GM12878 (cell line): ENCODE measurements at regions not wholly inside any gene's neighbourhood (a gene's known extent, or its start where the extent isn't known, plus 50 kb on each side); places are given as distances from the start of the nearest gene placed in this dataset.

Experiments
- ATAC-seq: fragments of 200-7000 bp; cut with Tn5 transposase; 3 replicates; pipeline ENCODE4 v1.9.1; 2020; ENCODE audit warnings: mild to moderate bottlenecking, moderate library complexity
- BruUV-seq: library from RNA; stranded (reverse); fragments of 400-500 nt; replicated peaks from 2 replicates; lab custom pipeline; 2021; lab: Mats Ljungman, UMichigan
- CTCF ChIA-PET: fragments of 300-600 bp; sonication (Branson Sonifier 250); formaldehyde crosslinking; extraction: SDS; loops from one replicate; lab custom pipeline; 2021; ENCODE audit warnings: inconsistent platforms; lab: Yijun Ruan, JAX
- POLR2A ChIA-PET: fragments of 350-600 bp; formaldehyde crosslinking; extraction: SDS; loops from one replicate; lab custom pipeline; 2021; ENCODE audit warnings: inconsistent platforms; lab: Charles Lee
- RAD21 ChIA-PET: fragments of 300-600 bp; sonication (Branson Sonifier 250); formaldehyde crosslinking; loops from one replicate; lab custom pipeline; 2023; ENCODE audit warnings: antibody characterized with exemption; ENCODE audit not compliant: unreplicated experiment; lab: Charles Lee
- SMC1A ChIA-PET: fragments of 300-600 bp; sonication (Branson Sonifier 250); formaldehyde crosslinking; loops from one replicate; lab custom pipeline; 2023; ENCODE audit not compliant: unreplicated experiment, uncharacterized antibody; lab: Charles Lee
- DNase-seq: peaks from one replicate; pipeline ENCODE4 v3.0.0-alpha.2; 2011; ENCODE audit warnings: low read depth, low spot score
- FAIRE-seq: peaks from 3 replicates; lab custom pipeline; 2011; peaks lifted over from hg19 to GRCh38; lab: Jason Lieb, UNC
- H2AFZ ChIP-seq: 2 replicates; pipeline ENCODE4 v1.6.0; 2011; ENCODE audit warnings: low read depth, low read length, control low read depth; ENCODE audit not compliant: control insufficient read depth
- H3K27ac ChIP-seq: 2 replicates; pipeline ENCODE4 v1.5.1; 2011; ENCODE audit warnings: control low read depth; ENCODE audit not compliant: control insufficient read depth, insufficient read depth
- H3K27me3 ChIP-seq, 2 experiments: replicated peaks in 1 of 2; 2 replicates each; pipeline versions ENCODE4 v1.6.0 to v1.6.1; 2011; ENCODE audit warnings: low read length in 1 of 2; ENCODE audit not compliant: control insufficient read depth in 2 of 2, insufficient read depth in 2 of 2
- H3K36me3 ChIP-seq, 2 experiments: 2 replicates each; pipeline ENCODE4 v1.5.1; 2011; ENCODE audit warnings: low read length in 1 of 2; ENCODE audit not compliant: control insufficient read depth in 2 of 2, insufficient read depth in 2 of 2
- H3K4me1 ChIP-seq: 2 replicates; pipeline ENCODE4 v1.6.1; 2011; ENCODE audit warnings: mild to moderate bottlenecking, low read length, moderate library complexity, mixed read lengths; ENCODE audit not compliant: control insufficient read depth, insufficient read depth
- H3K4me2 ChIP-seq: 2 replicates; pipeline ENCODE4 v1.6.0; 2011; ENCODE audit warnings: control low read depth; ENCODE audit not compliant: control insufficient read depth, insufficient read depth
- H3K4me3 ChIP-seq: fragments of 200-600 bp; sonication (generic); 2 replicates; pipeline ENCODE4 v1.5.1; 2016
- H3K79me2 ChIP-seq: 2 replicates; pipeline ENCODE4 v1.6.0; 2011; ENCODE audit warnings: low read length; ENCODE audit not compliant: control insufficient read depth, insufficient read depth
- H3K9ac ChIP-seq: 2 replicates; pipeline ENCODE4 v1.8.0; 2011; ENCODE audit warnings: low read length, control low read depth, mixed read lengths; ENCODE audit not compliant: control insufficient read depth, insufficient read depth
- H3K9me3 ChIP-seq: replicated peaks from 3 replicates; pipeline ENCODE4 v1.5.1; 2011; ENCODE audit warnings: mild to moderate bottlenecking, low read length; ENCODE audit not compliant: control insufficient read depth, insufficient read depth
- H4K20me1 ChIP-seq: 2 replicates; pipeline ENCODE4 v1.6.0; 2011; ENCODE audit not compliant: control insufficient read depth, insufficient read depth
- CBFB ChIP-seq: IDR thresholded peaks from 2 replicates; pipeline ENCODE4 v1.6.1; 2016; ENCODE audit warnings: antibody characterized with exemption, low read depth
- MEF2B ChIP-seq: fragments of 450-650 bp; IDR thresholded peaks from 2 replicates; pipeline ENCODE4 v1.6.1; 2018; ENCODE audit warnings: mild to moderate bottlenecking, moderate library complexity; ENCODE audit not compliant: partially characterized antibody, poor library complexity, severe bottlenecking
- RB1 ChIP-seq: fragments of 450-650 bp; formaldehyde crosslinking; IDR thresholded peaks from 2 replicates; pipeline ENCODE4 v1.6.1; 2017; ENCODE audit warnings: mild to moderate bottlenecking, borderline replicate concordance
- ZNF622 ChIP-seq: fragments of 450-650 bp; IDR thresholded peaks from 2 replicates; pipeline ENCODE4 v1.6.1; 2017; ENCODE audit warnings: mild to moderate bottlenecking, inconsistent platforms
- WGBS: methylation state at CpG from one replicate; pipeline ENCODE4 v1.1.6; 2016; ENCODE audit warnings: low lambda C conversion rate; ENCODE audit not compliant: insufficient replicate concordance, insufficient coverage; ENCODE audit errors: missing lambda C conversion rate; 5-methylcytosine and 5-hydroxymethylcytosine counted together
- in situ Hi-C: fragments of 300-500 bp; cut with MboI; formaldehyde crosslinking; loops from 9 replicates; pipeline ENCODE4 v1.14.3; 2018; ENCODE audit warnings: mixed read lengths
- intact Hi-C: fragments of 100-400 bp; cut with micrococcal nuclease; formaldehyde crosslinking; loops from one replicate; pipeline ENCODE4 v1.14.2; 2022; ENCODE audit not compliant: unreplicated experiment
- TF ChIP-seq, protein P1 (sequence below): IDR thresholded peaks from 2 replicates; pipeline ENCODE4 v1.6.1; 2012; ENCODE audit warnings: low read depth, low read length, improper control_type of control experiment
- TF ChIP-seq, protein P2 (sequence below): IDR thresholded peaks from 2 replicates; pipeline ENCODE4 v1.6.1; 2011; ENCODE audit warnings: mild to moderate bottlenecking, low read depth, low read length, moderate library complexity; ENCODE audit not compliant: insufficient replicate concordance

DNA sequence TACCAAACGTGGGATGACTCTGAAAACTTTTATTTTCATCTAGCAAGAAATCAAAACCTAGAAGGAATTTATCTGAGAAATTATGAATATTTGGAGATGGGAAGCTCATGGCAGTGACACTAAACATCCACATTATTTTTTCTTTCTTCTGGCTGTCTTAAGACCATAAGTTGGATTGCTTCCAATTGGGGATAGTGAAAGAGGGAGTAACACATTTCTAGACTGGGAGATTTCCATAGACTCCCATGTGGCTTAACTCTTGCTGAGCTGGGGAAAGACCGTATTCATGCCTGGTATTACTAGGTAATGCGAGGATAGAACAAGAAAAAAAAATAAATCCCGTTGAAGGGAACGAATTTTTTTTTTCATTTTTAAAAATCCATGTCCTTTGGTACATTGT lies 120.0 kb downstream of the UTRN start:
- RAD21 ChIA-PET, result no interaction called here
- ATAC-seq (no peak), DNase-seq (no peak), FAIRE-seq (no peak)
- intact Hi-C loops (no loop called here), in situ Hi-C loops (no loop called here)
- no peak for TF ChIP-seq RB1
- TF ChIP-seq CBFB, result no peak
- TF ChIP-seq, protein P1, sequence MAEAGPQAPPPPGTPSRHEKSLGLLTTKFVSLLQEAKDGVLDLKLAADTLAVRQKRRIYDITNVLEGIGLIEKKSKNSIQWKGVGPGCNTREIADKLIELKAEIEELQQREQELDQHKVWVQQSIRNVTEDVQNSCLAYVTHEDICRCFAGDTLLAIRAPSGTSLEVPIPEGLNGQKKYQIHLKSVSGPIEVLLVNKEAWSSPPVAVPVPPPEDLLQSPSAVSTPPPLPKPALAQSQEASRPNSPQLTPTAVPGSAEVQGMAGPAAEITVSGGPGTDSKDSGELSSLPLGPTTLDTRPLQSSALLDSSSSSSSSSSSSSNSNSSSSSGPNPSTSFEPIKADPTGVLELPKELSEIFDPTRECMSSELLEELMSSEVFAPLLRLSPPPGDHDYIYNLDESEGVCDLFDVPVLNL, result no peak
- TF ChIP-seq, protein P2, sequence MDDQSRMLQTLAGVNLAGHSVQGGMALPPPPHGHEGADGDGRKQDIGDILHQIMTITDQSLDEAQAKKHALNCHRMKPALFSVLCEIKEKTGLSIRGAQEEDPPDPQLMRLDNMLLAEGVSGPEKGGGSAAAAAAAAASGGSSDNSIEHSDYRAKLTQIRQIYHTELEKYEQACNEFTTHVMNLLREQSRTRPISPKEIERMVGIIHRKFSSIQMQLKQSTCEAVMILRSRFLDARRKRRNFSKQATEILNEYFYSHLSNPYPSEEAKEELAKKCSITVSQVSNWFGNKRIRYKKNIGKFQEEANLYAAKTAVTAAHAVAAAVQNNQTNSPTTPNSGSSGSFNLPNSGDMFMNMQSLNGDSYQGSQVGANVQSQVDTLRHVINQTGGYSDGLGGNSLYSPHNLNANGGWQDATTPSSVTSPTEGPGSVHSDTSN, result no peak
- TF ChIP-seq ZNF622, result no peak
- TF ChIP-seq MEF2B, result no peak
- Histone ChIP-seq H3K36me3 (no peaks in the 10 kb centered on the region; a peak in 1 of 4 replicates), H3K27me3 (no peaks in the 10 kb centered on the region), H4K20me1 (no peaks in the 10 kb centered on the region), H3K79me2 (no peaks in the 10 kb centered on the region; the same call in none of the 2 replicates), H3K4me2 (no peak overlapping the region), H3K9ac (no peak overlapping the region), H3K4me3 (no peak overlapping the region), H3K9me3 (no peaks in the 10 kb centered on the region; the same call in 2 of the 3 replicates), H3K27ac (no peak overlapping the region), H3K4me1 (no peaks in the 10 kb centered on the region), H2AFZ (no peak overlapping the region)
- CTCF ChIA-PET, result interaction anchor here (1.7 kb wide), 1 partner anchor 77 kb away, joined by 4 read pairs; no protein-coding TSS in a partner anchor
- WGBS, result 96% methylated on average over 5 of the region's 5 CpGs
- POLR2A ChIA-PET, result no interaction called here
- SMC1A ChIA-PET, result interaction anchor here (1.1 to 1.7 kb wide), 3 partner anchors 9 to 54 kb away, joined by 3 to 6 read pairs (median 4); no protein-coding TSS in a partner anchor
- no TSS peak for BruUV-seq
